ENCODE measurements at regions not wholly inside any gene's neighbourhood (a gene's known extent, or its start where the extent isn't known, plus 50 kb on each side); places are given as distances from the start of the nearest gene placed in this dataset.

DNA sequence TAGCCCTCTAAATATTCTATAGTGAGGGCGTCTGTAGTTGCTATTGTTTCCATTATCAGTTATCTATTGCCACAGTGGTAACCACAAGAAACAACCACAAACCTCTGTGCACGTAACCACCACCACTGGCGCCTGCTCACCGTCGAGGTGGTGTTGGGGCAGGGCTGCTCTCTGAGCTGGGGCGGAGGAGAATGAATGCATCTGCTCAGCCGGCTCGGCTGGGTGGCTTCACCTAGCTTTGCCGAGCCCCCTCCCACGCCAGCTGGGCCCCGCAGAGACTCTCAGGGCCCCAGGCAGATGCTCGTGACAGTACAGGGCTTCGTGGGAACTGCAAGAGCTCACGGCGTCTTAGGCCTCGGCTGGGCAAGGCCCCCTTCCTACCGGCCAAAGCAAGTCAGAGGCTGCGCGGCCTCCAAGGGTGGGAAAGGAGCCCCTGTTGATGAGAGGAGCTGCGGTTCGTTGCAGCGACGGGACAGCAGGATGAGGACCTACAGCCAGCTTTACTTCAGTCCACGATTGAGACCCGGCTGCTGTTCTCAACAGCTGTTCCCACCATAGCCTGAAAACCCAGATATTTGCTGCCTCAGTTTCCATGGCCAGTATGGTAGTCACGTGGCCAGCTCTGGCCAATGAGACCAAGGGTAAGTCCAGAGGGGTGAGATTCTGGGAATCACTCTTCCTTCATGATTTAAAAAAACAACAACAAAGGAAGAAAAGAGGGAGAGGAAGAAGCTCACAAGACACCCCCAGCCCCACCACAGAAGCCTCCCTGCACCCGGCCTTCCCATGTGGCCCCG lies 120.2 kb upstream of the AFDN start (continued):
- TF ChIP-seq ZNF331 (CRISPR knock-in tag; IDR thresholded peaks at IDR 0.05; ENCODE audit: low read depth) (no peak), EZH2phosphoT487 (IDR thresholded peaks at IDR 0.05; ENCODE audit: unreplicated experiment) (no peak), CREB1 (CRISPR knock-in tag; IDR thresholded peaks at IDR 0.05; ENCODE audit: low read depth) (no peak), POLR2AphosphoS5 (IDR thresholded peaks at IDR 0.05; ENCODE audit: low read depth) (no peak)

DNA sequence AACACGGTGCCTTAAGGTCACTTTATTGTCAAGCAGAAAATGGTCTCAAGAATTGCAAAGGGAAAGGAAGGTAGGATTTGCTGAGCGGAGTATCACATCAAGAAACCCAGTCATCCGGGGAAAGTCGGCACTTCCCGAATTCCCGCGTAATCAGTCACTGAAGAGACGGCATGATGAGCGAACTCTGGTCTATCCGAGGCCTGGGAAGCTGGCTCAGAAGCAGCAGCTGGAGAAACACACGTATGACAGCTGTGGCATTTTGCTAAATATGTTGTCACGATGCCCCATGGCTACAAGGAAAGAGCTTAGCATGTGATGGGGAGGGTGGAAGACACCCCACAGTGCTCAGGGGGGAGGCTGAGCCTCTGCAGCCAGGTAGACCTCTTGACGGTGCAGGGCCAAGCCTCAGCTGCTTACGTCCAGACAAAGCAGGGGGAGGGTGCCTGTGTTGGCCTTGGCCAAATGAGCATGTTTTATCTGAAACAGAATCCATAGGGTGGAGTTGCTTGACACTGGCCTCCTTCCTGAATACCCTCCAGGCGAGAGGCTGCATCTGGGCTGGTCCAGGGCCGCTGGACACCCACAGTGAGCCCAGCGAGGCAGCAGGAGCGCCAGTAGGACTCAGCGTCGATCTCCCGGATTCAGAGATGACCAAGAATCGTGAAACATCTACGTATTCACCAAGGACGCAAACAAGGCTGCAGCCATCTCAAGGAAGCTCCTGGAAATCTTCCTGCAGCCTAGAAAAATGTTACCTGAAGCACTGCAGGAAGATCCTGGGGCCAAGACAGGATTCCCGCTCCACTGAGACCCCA lies 118.8 kb upstream of the AFDN start:
- Mint-ChIP-seq H3K4me1 (peaks cover 18% of the 10 kb centered on the region), H3K36me3 (ENCODE audit: low read depth) (no peaks in the 10 kb centered on the region), H3K4me3 (no peak overlapping the region), H3K27me3 (ENCODE audit: insufficient read depth, low read depth, poor library complexity) (peaks cover 16% of the 10 kb centered on the region), H3K27ac (no peak overlapping the region), H3K9me3 (no peaks in the 10 kb centered on the region; the same call in 2 of the 3 replicates)
- Histone ChIP-seq H3K4me2 (no peak overlapping the region), H2AFZ (0 out of 2 replicates have a peak overlapping the region, but pooled peaks have one; percentile 59), H3K27me3 (ENCODE audit: insufficient read depth) (no peaks in the 10 kb centered on the region), H3K4me3 (no peak overlapping the region), H3K9me2 (ENCODE audit: insufficient read depth) (no peaks in the 10 kb centered on the region; the same call in 1 of the 2 replicates), H3K4me1 (ENCODE audit: insufficient read depth) (no peaks in the 10 kb centered on the region), H3F3A (replicated peaks; ENCODE audit: low read depth) (no peaks in the 10 kb centered on the region), H4K20me1 (replicated peaks; ENCODE audit: insufficient read depth) (no peaks in the 10 kb centered on the region), H3K36me3 (ENCODE audit: insufficient read depth) (no peaks in the 10 kb centered on the region), H3K79me2 (replicated peaks; ENCODE audit: insufficient read depth) (no peaks in the 10 kb centered on the region), H3K27ac (ENCODE audit: low read depth) (no peak overlapping the region)
- ATAC-seq (no peak), DNase-seq (ENCODE audit: low spot score) (no peak)
- TF ChIP-seq STAT1 (IDR thresholded peaks at IDR 0.05; ENCODE audit: unreplicated experiment) (no peak), ZNF331 (CRISPR knock-in tag; IDR thresholded peaks at IDR 0.05; ENCODE audit: low read depth) (no peak), EZH2 (IDR thresholded peaks at IDR 0.05; ENCODE audit: low read depth, unreplicated experiment) (no peak), POLR2AphosphoS5 (IDR thresholded peaks at IDR 0.05; ENCODE audit: low read depth) (no peak), CREB1 (CRISPR knock-in tag; IDR thresholded peaks at IDR 0.05; ENCODE audit: low read depth) (no peak), JUNB (IDR thresholded peaks at IDR 0.05; ENCODE audit: unreplicated experiment) (no peak)
- TF ChIP-seq, protein P1, sequence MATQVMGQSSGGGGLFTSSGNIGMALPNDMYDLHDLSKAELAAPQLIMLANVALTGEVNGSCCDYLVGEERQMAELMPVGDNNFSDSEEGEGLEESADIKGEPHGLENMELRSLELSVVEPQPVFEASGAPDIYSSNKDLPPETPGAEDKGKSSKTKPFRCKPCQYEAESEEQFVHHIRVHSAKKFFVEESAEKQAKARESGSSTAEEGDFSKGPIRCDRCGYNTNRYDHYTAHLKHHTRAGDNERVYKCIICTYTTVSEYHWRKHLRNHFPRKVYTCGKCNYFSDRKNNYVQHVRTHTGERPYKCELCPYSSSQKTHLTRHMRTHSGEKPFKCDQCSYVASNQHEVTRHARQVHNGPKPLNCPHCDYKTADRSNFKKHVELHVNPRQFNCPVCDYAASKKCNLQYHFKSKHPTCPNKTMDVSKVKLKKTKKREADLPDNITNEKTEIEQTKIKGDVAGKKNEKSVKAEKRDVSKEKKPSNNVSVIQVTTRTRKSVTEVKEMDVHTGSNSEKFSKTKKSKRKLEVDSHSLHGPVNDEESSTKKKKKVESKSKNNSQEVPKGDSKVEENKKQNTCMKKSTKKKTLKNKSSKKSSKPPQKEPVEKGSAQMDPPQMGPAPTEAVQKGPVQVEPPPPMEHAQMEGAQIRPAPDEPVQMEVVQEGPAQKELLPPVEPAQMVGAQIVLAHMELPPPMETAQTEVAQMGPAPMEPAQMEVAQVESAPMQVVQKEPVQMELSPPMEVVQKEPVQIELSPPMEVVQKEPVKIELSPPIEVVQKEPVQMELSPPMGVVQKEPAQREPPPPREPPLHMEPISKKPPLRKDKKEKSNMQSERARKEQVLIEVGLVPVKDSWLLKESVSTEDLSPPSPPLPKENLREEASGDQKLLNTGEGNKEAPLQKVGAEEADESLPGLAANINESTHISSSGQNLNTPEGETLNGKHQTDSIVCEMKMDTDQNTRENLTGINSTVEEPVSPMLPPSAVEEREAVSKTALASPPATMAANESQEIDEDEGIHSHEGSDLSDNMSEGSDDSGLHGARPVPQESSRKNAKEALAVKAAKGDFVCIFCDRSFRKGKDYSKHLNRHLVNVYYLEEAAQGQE (IDR thresholded peaks at IDR 0.05; ENCODE audit: unreplicated experiment) = no peak
- TF ChIP-seq, protein P2, sequence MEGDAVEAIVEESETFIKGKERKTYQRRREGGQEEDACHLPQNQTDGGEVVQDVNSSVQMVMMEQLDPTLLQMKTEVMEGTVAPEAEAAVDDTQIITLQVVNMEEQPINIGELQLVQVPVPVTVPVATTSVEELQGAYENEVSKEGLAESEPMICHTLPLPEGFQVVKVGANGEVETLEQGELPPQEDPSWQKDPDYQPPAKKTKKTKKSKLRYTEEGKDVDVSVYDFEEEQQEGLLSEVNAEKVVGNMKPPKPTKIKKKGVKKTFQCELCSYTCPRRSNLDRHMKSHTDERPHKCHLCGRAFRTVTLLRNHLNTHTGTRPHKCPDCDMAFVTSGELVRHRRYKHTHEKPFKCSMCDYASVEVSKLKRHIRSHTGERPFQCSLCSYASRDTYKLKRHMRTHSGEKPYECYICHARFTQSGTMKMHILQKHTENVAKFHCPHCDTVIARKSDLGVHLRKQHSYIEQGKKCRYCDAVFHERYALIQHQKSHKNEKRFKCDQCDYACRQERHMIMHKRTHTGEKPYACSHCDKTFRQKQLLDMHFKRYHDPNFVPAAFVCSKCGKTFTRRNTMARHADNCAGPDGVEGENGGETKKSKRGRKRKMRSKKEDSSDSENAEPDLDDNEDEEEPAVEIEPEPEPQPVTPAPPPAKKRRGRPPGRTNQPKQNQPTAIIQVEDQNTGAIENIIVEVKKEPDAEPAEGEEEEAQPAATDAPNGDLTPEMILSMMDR (conservative IDR thresholded peaks at IDR 0.05; ENCODE audit: low read depth in 2 of 2) = no peak
- TF ChIP-seq, protein P3, sequence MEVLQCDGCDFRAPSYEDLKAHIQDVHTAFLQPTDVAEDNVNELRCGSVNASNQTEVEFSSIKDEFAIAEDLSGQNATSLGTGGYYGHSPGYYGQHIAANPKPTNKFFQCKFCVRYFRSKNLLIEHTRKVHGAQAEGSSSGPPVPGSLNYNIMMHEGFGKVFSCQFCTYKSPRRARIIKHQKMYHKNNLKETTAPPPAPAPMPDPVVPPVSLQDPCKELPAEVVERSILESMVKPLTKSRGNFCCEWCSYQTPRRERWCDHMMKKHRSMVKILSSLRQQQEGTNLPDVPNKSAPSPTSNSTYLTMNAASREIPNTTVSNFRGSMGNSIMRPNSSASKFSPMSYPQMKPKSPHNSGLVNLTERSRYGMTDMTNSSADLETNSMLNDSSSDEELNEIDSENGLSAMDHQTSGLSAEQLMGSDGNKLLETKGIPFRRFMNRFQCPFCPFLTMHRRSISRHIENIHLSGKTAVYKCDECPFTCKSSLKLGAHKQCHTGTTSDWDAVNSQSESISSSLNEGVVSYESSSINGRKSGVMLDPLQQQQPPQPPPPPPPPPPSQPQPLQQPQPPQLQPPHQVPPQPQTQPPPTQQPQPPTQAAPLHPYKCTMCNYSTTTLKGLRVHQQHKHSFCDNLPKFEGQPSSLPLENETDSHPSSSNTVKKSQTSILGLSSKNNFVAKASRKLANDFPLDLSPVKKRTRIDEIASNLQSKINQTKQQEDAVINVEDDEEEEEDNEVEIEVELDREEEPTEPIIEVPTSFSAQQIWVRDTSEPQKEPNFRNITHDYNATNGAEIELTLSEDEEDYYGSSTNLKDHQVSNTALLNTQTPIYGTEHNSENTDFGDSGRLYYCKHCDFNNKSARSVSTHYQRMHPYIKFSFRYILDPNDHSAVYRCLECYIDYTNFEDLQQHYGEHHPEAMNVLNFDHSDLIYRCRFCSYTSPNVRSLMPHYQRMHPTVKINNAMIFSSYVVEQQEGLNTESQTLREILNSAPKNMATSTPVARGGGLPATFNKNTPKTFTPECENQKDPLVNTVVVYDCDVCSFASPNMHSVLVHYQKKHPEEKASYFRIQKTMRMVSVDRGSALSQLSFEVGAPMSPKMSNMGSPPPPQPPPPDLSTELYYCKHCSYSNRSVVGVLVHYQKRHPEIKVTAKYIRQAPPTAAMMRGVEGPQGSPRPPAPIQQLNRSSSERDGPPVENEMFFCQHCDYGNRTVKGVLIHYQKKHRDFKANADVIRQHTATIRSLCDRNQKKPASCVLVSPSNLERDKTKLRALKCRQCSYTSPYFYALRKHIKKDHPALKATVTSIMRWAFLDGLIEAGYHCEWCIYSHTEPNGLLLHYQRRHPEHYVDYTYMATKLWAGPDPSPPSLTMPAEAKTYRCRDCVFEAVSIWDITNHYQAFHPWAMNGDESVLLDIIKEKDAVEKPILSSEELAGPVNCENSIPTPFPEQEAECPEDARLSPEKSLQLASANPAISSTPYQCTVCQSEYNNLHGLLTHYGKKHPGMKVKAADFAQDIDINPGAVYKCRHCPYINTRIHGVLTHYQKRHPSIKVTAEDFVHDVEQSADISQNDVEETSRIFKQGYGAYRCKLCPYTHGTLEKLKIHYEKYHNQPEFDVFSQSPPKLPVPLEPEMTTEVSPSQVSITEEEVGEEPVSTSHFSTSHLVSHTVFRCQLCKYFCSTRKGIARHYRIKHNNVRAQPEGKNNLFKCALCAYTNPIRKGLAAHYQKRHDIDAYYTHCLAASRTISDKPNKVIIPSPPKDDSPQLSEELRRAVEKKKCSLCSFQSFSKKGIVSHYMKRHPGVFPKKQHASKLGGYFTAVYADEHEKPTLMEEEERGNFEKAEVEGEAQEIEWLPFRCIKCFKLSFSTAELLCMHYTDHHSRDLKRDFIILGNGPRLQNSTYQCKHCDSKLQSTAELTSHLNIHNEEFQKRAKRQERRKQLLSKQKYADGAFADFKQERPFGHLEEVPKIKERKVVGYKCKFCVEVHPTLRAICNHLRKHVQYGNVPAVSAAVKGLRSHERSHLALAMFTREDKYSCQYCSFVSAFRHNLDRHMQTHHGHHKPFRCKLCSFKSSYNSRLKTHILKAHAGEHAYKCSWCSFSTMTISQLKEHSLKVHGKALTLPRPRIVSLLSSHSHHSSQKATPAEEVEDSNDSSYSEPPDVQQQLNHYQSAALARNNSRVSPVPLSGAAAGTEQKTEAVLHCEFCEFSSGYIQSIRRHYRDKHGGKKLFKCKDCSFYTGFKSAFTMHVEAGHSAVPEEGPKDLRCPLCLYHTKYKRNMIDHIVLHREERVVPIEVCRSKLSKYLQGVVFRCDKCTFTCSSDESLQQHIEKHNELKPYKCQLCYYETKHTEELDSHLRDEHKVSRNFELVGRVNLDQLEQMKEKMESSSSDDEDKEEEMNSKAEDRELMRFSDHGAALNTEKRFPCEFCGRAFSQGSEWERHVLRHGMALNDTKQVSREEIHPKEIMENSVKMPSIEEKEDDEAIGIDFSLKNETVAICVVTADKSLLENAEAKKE (CRISPR knock-in tag; IDR thresholded peaks at IDR 0.05) = no peak
